GM12874 (cell line): ENCODE measurements at regions not wholly inside any gene's neighbourhood (a gene's known extent, or its start where the extent isn't known, plus 50 kb on each side); places are given as distances from the start of the nearest gene placed in this dataset.

Source experiments
- TF ChIP-seq, protein P1 (sequence below): IDR thresholded peaks from 2 replicates; pipeline ENCODE4 v1.5.1; 2011; ENCODE audit warnings: low read depth, mild to moderate bottlenecking, control low read depth, low read length, moderate library complexity; ENCODE audit not compliant: insufficient read depth

DNA sequence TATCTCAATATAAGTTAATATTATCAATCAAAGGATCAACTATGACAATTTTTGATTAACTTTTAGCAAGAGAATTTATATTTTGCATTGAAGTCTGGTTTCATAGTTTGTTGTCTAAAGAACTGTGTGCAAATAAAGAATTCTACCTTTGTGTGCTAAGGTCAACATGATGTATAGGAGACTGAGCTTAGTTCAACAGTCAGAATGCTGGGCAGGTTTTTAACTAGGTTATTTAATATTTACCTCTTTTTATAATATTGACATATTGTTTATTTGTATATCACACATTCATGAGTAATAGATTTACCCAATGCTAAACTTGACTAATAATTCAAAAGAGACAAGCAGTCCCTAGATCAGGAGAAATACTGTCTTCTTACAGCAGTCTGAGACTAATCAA is 831.4 kb downstream of the DSC3 start:
- TF ChIP-seq, protein P1, sequence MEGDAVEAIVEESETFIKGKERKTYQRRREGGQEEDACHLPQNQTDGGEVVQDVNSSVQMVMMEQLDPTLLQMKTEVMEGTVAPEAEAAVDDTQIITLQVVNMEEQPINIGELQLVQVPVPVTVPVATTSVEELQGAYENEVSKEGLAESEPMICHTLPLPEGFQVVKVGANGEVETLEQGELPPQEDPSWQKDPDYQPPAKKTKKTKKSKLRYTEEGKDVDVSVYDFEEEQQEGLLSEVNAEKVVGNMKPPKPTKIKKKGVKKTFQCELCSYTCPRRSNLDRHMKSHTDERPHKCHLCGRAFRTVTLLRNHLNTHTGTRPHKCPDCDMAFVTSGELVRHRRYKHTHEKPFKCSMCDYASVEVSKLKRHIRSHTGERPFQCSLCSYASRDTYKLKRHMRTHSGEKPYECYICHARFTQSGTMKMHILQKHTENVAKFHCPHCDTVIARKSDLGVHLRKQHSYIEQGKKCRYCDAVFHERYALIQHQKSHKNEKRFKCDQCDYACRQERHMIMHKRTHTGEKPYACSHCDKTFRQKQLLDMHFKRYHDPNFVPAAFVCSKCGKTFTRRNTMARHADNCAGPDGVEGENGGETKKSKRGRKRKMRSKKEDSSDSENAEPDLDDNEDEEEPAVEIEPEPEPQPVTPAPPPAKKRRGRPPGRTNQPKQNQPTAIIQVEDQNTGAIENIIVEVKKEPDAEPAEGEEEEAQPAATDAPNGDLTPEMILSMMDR, result no peak

DNA sequence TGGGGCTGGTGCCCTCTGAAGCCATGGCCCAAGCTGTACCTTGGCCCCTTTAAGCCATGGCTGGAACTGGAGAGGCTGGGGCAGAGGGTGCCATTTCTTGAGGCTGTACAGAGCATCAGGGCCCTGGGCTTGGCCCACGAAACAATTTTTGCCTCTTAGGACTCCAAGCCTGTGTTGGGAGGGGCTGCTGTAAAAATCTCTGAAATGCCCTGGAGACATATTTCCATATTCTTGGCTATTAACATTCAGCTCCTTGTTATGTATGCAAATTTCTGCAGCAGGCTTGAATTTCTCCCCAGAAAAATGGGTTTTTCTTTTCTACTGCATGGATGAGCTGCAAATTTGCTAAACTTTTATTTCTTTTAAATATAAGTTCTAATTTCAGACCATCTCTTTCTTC is 834.0 kb downstream of the DSC3 start:
- TF ChIP-seq, protein P1, result no peak

DNA sequence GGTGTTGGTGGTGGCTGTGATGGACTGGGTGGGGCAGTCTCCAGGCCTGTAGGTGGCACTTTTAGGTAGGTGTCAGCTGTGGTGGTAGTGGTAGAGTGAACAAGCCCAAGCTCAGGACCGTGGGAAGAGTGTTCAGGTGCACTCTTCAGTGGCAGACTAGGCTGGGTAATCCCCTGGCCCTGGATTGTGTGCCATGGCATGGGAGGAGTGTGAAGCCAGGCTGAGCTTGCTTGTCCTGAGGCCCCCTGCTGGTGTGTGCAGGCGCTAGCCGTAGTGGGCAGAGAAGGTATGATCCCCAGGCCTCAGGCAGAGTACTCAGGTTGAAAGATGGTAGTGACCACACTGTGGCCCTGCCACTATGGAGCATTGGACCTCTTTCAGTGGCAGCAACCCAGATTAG is 850.3 kb downstream of the DSC3 start:
- TF ChIP-seq, protein P1, result no peak

DNA sequence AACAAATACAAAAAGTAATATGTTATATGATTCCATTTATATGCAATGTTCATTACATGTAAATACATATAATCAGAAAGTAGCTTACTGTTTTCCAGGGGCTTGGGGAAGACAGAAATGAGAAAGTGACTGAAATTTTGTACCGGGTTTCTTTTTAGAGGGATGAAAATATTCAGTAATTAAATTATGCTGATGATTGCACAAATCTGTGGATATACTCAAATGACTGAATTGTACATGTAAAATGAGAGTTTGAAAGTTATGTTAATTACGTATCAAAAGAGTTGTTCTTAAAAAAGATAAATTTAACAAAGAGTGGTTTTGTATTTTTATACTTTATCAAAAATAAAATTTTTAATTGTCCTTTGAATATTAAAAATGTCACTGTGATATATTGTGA is 856.3 kb downstream of the DSC3 start:
- TF ChIP-seq, protein P1, result no peak

DNA sequence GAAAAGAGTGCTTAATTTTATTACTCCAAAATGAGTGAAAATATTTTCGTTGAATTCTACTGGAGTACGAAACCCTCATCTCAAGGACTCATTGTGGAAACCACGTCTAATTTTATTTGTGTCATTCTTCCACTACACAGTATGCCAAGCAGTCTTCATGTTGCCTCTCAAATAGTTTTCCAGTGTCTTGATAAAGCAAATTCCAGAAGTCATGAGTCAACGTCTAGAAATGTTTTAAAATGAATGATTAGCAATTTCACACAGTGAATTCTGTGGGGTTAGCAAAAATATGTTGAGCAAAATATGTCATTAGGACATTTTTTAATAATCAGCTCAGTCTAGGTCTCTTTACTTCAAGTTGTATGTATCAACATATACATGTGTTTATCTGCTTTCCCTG is 865.5 kb downstream of the DSC3 start:
- TF ChIP-seq, protein P1, result no peak

DNA sequence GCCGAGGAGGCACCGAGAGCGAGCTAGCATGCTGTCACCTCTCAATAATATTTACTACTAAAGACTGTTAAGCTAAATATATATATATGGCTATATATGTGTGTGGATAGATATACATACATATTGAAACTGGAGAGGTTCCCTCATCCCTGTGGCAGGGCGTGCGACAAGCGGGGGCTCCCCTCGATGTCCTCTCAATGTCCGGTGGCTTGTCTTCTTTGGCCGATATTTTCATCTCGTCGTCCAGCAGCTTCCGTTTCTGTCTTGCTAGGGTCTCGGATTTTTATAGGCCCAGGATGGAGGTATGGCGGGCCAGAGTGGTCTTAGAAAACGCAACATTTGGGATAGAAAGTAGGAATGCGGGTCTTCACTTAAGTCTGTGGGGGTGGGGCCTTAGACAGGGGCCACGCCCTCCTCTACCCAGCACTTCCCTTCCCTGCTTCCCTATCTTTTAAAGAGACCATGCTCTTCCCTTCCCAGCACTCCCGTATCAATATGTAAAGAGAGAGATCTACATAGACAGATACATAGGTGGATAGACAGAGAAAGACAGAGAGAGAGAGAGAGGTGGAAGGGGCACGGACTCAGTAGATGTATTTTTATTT is 866.8 kb downstream of the DSC3 start:
- TF ChIP-seq, protein P1, result no peak

DNA sequence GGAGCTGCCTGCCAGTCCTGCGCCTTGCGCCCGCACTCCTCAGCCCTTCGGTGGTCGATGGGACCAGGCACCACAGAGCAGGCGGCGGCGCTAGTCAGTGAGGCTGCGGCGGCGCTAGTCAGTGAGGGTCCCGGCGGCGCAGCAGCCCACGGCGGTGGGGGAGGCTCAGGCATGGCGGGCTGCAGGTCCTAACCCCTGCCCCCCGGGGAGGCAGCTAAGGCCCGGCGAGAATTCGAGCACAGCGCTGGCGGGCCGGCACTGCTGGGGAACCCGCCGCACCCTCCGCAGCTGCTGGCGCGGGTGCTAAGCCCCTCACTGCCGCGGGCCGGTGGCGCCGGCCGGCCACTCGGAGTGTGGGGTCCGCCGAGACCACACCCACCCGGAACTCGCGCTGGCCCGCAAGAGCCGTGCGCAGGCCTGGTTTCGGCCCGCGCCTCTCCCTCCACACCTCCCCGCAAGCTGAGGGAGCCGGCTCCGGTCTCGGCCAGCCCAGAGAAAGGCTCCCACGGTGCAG is 867.4 kb downstream of the DSC3 start:
- TF ChIP-seq, protein P1, result no peak
